DOHH2 (cell line): ENCODE measurements at regions not wholly inside any gene's neighbourhood (a gene's known extent, or its start where the extent isn't known, plus 50 kb on each side); places are given as distances from the start of the nearest gene placed in this dataset.

ENCODE experiments used
- EZH2phosphoT487 ChIP-seq: fragments of 200-600 bp; sonication (generic); IDR thresholded peaks from 2 replicates; pipeline ENCODE4 v1.6.1; 2017; ENCODE audit warnings: borderline replicate concordance, mild to moderate bottlenecking, antibody characterized with exemption, low read length, moderate library complexity, mixed read lengths
- TF ChIP-seq, protein P1 (sequence below): fragments of 200-600 bp; sonication (generic); IDR thresholded peaks from one replicate; pipeline ENCODE4 v1.5.1; 2014; ENCODE audit warnings: antibody characterized with exemption, mild to moderate bottlenecking, low read depth, low read length; ENCODE audit not compliant: poor library complexity, severe bottlenecking

DNA sequence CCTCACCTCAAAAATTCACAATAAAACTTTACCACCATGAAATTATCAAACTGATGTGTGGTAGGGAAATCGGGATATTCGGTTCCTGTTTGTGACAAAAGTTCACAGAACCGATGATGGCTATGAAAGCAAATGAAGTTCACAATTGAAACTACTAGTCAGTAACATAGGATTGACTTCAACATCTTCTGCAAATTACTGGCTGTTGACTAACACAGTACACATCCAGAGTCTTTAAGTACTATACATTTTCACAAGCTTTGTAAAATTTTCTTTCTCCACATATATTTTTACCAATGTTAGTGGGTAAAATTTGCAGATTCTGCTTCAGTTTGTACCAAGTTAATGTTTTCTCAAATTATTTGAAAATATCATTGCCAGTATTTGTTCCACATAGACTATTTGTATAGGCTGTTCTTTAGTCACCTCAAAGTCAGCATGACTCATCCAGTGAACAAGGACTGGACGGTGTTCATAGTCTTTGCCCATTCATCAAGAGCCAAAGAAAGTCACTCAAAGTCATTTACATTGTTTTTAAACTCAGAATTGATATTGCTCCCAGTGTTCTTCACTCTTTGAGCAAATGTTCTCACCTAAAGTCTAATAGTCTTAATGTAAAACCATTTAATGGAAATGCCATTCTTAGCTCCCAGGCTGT, 213.4 kb downstream of the USP25 start:
- TF ChIP-seq, protein P1, sequence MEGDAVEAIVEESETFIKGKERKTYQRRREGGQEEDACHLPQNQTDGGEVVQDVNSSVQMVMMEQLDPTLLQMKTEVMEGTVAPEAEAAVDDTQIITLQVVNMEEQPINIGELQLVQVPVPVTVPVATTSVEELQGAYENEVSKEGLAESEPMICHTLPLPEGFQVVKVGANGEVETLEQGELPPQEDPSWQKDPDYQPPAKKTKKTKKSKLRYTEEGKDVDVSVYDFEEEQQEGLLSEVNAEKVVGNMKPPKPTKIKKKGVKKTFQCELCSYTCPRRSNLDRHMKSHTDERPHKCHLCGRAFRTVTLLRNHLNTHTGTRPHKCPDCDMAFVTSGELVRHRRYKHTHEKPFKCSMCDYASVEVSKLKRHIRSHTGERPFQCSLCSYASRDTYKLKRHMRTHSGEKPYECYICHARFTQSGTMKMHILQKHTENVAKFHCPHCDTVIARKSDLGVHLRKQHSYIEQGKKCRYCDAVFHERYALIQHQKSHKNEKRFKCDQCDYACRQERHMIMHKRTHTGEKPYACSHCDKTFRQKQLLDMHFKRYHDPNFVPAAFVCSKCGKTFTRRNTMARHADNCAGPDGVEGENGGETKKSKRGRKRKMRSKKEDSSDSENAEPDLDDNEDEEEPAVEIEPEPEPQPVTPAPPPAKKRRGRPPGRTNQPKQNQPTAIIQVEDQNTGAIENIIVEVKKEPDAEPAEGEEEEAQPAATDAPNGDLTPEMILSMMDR = no peak
- TF ChIP-seq EZH2phosphoT487 = no peak
